ENCODE measurements at regions not wholly inside any gene's neighbourhood (a gene's known extent, or its start where the extent isn't known, plus 50 kb on each side); places are given as distances from the start of the nearest gene placed in this dataset.

DNA sequence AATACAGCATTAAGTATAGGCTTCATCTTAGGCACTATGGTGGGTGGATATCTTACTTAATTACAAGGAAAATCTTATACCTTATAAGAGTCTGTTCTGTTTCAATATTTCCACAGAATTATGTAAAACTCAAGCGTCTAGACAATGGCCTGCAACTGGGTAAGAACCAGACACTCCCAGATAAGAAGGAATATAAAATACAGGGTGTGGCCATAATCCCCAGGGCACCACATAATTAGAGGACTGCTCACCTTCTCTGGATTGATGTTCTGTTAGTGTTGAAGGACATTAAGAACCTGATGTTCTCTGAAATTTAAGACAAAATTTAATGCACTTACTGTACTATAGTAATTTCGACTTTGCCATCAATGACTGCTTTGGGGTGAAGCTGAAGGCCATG is 198.2 kb upstream of the ARSJ start (continued):
- TF ChIP-seq SUZ12 (IDR thresholded peaks at IDR 0.05; ENCODE audit: low read length) = no peak
- TF ChIP-seq JUND (IDR thresholded peaks at IDR 0.05; ENCODE audit: low read length) = no peak
- no peak for TF ChIP-seq SRF (IDR thresholded peaks at IDR 0.05; ENCODE audit: low read depth, low read length)
- no peak for TF ChIP-seq RFX5 (IDR thresholded peaks at IDR 0.05; ENCODE audit: borderline replicate concordance, low read depth, low read length)
- no peak for TF ChIP-seq JUN (IDR thresholded peaks at IDR 0.05; ENCODE audit: low read depth, low read length)
- no peak for TF ChIP-seq HDAC2 (IDR thresholded peaks at IDR 0.05; ENCODE audit: borderline replicate concordance in 1 of 2, low read depth in 2 of 2, low read length in 2 of 2)

Measured in H1 (cell line).